ENCODE measurements at regions not wholly inside any gene's neighbourhood (a gene's known extent, or its start where the extent isn't known, plus 50 kb on each side); places are given as distances from the start of the nearest gene placed in this dataset.

DNA sequence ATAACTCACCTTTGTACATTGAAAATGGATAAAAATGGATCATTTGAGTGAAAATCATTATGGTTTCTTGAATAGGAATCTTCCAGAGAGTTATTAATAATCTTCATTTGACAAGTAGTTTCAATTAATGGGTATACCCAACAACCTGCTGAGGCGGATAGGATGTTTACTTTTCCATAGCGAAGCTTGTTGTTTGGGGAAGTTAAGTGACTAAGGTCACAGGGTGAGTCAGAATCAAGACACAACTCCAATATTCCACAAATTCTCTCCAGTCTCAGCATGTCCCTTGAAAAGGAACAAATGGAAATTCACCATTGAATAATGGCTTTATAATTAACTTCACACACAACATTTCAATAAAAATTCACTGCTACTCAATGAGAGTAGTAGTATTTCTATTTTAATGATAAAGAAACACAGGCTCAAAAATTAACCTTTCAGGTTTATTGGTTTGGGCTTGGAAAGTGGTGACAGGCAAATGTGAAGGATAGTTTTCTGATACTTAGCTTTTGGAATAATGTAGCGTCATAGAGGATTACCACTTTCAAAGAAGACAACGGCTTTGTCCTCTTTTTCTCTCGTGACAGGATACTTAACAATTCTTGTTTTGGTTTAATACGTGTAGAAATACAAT, 211.3 kb downstream of the GPD2 start:
- no peak for DNase-seq
- TF ChIP-seq GATA1 (IDR thresholded peaks at IDR 0.05; ENCODE audit: low read depth, low read length) = no peak
- TF ChIP-seq POLR2A (IDR thresholded peaks at IDR 0.05; ENCODE audit: low read length) = no peak

DNA sequence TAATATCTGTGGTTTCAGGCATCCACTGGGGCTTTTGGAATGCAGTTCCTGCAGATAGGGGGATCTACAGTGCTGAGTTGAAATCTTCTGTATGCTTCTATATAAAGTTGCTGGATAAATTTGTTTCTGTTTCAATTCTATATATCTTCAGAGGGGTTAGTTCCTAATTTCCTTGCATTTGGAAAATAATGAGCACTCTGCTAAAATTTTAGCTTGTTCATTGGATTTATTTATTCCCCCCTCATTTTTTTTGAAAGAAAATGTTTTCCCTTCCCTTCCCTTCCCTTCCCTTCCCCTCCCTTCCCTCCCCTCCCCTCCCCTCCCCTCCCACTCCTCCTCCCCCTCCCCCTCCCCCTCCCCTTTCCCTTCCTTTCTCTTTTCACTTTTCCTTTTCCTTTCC, 212.3 kb downstream of the GPD2 start:
- TF ChIP-seq POLR2A (IDR thresholded peaks at IDR 0.05; ENCODE audit: low read length) (no peak), GATA1 (IDR thresholded peaks at IDR 0.05; ENCODE audit: low read depth, low read length) (no peak)
- no peak for DNase-seq

DNA sequence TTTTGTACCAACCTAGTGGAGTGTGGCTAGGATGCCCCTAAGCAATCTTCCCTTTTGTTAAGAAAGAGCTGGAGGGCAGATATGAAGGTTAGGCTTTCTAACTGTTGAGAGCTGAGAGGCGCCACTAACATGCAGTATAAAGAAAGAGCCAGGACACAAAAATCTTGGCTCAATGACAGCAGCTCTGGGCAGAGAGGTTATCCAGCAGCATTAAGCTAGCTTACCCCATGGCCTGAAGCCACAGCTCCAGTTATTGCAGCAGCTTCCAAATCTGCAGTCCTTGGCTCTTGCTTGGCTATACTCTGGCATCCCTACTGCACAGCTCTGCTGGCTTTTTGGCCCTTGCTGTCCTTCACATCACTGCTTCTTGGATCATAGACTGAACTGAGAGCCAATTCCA, 213.4 kb downstream of the GPD2 start:
- no peak for TF ChIP-seq POLR2A (IDR thresholded peaks at IDR 0.05; ENCODE audit: low read length)
- no peak for TF ChIP-seq GATA1 (IDR thresholded peaks at IDR 0.05; ENCODE audit: low read depth, low read length)
- DNase-seq = no peak

DNA sequence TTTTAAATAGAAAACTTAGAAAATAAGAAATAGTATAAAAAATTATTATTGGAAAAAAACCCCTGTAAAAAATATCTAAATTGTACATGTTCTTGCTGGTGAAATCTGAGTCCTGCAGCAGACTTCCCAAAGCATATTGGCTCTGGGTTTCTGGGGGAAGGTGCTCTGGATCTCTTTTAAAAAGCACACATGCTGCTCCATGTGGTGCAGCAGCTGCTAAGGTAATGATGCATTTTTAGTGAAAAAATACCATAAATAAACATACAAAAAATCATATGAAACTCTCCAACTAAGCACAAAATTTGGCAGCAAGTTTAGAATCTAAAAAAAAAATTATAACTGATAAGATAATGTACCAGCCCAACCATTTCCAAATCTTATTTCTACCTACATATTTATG, 216.5 kb downstream of the GPD2 start:
- TF ChIP-seq POLR2A (IDR thresholded peaks at IDR 0.05; ENCODE audit: low read length) = no peak
- no peak for TF ChIP-seq GATA1 (IDR thresholded peaks at IDR 0.05; ENCODE audit: low read depth, low read length)
- no peak for DNase-seq

DNA sequence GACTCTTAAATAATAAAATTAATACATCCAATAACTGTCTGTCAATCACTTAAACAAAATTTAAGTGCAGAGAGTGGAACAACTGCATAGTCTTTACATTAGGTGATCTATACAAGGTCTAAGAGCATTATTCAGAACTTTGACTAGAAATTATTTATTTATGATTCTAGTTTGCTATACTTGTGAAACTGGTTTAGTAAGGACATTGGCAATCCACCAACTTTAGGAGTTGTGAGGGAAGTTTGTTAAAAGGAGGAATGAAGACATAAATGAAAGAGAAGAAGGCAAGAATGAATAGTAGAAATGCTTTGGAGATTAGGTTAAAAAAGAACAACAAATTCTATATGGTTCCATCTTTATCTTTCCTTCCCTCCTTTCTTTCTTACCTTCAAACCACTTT, 217.5 kb downstream of the GPD2 start:
- no peak for DNase-seq
- TF ChIP-seq POLR2A (IDR thresholded peaks at IDR 0.05; ENCODE audit: low read length) = no peak
- no peak for TF ChIP-seq GATA1 (IDR thresholded peaks at IDR 0.05; ENCODE audit: low read depth, low read length)

DNA sequence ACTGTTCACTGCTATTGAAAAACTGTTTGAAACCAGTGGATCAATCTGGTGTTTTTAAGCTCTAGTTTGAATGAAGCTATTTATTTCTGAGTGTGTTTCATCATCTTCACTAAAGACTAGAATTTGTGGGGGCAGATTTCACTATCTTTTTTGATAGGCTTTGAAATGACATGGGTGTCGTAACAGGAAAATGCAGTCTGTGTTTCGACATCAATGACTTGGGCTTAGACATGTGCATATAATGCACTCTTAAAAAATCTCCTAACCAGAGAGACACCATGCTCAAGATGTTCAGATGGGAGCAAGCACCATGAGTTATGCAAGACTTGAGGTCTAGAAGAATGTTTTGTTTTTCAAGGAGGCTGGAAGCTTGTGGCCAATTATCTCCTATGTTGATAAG, 221.6 kb downstream of the GPD2 start:
- DNase-seq = no peak
- TF ChIP-seq GATA1 (IDR thresholded peaks at IDR 0.05; ENCODE audit: low read depth, low read length) (no peak), POLR2A (IDR thresholded peaks at IDR 0.05; ENCODE audit: low read length) (no peak)

DNA sequence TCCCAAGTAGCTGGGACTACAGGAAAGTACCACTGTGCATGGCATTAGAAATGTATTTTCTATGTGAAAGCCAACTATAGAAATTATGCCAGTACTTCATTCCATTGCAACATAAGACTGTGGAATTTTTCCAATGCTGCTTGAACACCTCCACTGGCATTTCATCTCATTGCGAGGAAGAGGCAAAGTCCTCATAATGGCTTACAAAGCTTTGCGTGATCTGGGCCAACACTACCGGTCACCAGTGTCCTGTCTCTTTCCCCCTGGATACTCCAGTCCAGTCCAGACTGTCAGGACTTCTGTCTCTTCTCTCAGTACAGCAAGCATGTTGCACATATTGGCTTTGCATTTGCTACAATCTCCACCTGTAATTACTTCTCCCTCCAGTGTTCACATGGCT, 223.5 kb downstream of the GPD2 start:
- TF ChIP-seq POLR2A (IDR thresholded peaks at IDR 0.05; ENCODE audit: low read length) = no peak
- no peak for TF ChIP-seq GATA1 (IDR thresholded peaks at IDR 0.05; ENCODE audit: low read depth, low read length)
- no peak for DNase-seq

DNA sequence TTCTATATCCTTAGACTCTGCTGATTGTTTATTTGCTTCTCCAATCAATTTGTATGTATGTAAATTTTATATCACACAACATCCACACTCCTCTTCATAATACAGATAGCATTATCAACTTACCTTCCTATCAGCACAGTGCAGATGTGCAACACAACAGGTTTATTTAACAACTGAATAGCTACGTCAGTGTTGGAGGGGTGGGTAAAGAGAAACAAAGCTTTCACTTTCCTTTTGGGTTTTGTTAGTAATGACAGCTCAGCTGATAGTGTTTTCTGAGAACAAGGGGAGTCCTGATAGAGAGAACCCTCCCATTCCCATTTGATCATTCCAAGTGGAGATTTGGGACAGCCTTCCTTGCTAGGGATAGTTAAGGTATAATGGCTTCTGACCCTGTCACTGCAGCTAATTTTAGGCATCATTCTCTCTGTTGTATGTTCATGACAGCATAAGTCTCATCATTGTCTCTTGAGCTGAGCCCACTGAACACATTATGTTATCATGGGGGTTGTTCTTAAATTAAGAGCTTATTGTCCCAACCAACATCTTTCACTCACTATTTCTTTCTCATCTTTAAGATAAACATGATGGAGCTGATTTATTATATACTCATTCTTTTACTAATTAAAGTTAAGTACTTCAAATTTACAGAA, 227.7 kb downstream of the GPD2 start:
- TF ChIP-seq GATA1 (IDR thresholded peaks at IDR 0.05; ENCODE audit: low read depth, low read length) (no peak), POLR2A (IDR thresholded peaks at IDR 0.05; ENCODE audit: low read length) (no peak)
- DNase-seq = peak; percentile 76 to 92

DNA sequence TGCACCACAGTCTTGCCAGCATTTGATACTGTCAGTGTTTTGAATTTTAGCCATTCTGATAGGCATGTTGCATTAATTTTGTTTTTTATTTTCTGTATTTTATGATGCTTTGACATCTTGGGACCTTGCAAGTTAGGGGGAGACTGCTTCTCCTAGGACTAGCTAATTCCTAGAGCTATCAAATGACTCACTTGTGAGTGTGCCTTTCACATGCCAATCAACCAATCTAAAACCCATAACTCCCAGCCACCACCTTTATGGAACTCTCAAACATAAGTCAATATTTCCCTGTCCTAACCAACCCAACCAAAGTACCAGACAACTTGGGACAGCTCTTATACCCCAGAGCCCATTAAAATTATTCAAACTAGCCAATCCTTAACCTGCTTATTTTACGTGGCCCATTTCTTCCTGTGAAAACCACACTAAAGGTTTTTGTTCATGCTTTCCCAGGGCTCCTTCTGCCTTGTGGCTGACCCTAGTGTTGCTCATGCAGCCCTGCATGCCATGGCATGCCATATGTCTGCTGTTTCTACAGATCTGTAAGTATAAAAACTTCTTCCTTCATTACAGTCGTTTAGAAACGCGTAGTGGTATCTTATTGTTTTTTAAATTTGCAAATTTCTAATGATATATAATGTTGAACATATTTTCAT, 230.1 kb downstream of the GPD2 start:
- TF ChIP-seq POLR2A (IDR thresholded peaks at IDR 0.05; ENCODE audit: low read length) = no peak

DNA sequence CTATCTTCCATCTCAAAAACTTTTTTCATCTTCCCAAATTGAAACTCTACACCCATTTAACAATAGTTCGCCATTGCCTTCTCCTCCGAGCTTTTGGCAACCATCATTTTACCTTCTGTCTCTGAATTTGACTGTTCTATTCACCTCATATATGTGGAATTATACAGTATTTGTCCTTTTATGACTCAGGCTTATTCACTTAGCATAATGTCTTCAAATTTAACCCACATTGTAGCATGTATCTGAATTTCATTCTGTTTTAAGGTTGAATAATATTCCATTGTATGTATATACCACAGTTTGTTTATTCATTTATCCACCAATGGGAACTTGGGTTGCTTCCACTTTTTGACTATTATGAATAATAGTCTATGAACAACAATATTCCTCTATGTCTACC, 233.9 kb downstream of the GPD2 start:
- TF ChIP-seq POLR2A (IDR thresholded peaks at IDR 0.05; ENCODE audit: low read length) = no peak
- TF ChIP-seq GATA1 (IDR thresholded peaks at IDR 0.05; ENCODE audit: low read depth, low read length) = no peak
- no peak for DNase-seq

More for the DNA sequence above, 230.1 kb downstream of the GPD2 start:
- no peak for DNase-seq

DNA sequence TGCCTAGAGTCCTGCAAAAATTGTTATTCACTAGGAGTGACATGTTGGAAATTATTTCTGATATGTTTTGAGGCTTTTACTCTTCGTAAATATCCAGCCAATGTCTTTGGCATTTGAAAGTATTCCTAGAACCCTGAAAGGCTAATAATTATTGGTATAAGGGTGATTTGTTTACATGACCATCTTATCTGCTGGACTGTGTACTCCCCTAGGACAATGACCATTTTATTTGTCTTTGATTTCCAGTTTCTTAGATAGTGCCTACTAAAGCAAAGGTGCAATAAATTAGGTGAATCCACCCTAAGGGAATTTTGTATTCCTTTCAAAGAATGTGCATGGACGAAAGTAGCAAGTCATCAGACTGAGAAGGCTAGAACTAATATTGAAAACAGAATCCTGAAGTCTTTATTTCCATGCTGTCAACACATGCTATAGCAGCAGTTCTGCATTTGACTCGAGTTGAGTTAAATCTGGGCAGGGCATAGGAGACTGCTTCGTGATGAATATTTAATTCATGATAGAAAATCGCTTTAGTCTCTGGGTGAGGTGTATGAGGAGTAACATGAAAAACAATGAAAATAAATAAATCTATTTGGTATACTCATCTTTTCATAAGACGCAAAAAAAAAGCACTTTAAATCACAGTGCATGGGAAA, 235.7 kb downstream of the GPD2 start:
- no peak for TF ChIP-seq GATA1 (IDR thresholded peaks at IDR 0.05; ENCODE audit: low read depth, low read length)
- no peak for TF ChIP-seq POLR2A (IDR thresholded peaks at IDR 0.05; ENCODE audit: low read length)
- DNase-seq = no peak

DNA sequence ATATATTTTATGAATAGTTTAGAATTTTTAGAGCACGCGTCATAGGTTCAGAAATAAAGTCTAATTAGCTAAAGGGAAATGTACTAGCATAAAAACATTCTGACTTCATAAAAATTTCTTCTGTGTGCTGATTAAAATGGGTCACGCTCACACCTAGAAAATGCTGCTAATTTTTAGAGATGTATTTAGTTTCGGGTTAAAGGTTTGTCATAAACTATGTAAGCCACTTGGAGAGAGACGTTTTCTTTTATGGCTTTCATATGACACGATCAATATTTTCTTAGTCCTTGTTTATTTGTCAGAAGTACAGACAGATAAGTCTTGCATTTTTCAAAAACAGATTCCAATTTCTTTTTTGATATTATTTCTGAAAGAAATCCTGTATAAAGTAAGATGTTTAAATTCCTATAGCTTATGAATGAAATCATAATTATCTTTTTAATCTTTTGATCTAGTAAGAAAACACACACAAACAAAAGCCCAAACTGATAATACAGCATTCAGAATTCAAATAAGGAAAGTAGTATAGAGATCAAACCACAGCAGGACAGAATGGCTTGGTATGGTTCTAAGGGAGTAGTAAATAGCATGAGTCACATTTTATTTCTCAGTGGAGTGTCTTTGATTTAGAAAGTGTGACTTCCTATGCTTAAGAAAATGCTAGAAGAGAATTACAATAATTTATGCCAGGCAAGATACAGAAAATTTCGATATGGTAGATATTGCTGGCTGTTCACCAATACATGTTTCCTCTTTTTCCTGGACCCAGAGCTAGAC, 236.6 kb downstream of the GPD2 start:
- DNase-seq = no peak
- TF ChIP-seq GATA1 (IDR thresholded peaks at IDR 0.05; ENCODE audit: low read depth, low read length) (no peak), POLR2A (IDR thresholded peaks at IDR 0.05; ENCODE audit: low read length) (no peak)

DNA sequence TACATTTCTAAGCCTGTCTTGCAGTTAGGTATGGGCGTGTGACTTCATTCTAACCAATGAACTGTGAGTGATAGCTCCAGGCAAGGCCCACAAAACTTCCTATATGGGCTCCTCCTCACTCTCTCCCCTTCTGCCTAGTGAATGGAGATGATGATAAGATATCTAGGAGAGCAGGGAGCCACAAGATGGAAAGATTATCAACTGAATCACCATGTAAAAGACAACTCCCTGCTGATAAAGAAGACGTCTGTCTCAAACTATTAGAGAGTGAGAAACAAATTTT, 237.1 kb downstream of the GPD2 start:
- TF ChIP-seq GATA1 (IDR thresholded peaks at IDR 0.05; ENCODE audit: low read depth, low read length) (no peak), POLR2A (IDR thresholded peaks at IDR 0.05; ENCODE audit: low read length) (no peak)

DNA sequence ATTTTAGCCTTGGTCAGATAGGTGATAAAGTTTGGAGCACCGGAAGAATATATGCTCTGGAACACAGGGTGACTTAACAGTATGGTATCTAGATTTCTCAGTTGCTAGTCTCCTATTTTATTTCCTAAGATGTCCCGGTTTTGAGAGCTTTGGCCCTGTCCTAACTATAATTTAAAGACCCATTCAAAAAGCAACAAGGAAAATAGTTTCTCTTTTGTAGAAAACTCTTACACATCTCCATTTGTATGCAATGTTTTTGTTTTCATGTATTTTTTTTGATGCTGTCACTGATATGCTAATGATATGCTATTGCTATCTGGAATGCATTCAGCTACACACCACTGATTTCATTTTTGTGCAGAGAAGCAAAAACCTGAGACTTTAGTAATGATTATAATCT, 237.8 kb downstream of the GPD2 start:
- no peak for DNase-seq
- TF ChIP-seq POLR2A (IDR thresholded peaks at IDR 0.05; ENCODE audit: low read length) (no peak), GATA1 (IDR thresholded peaks at IDR 0.05; ENCODE audit: low read depth, low read length) (no peak)

More for the DNA sequence above, 237.1 kb downstream of the GPD2 start:
- DNase-seq = peak; percentile 29 to 61

Data from erythroblast (primary cell).